Spleen (tissue), 7 donors: ENCODE measurements at regions not wholly inside any gene's neighbourhood (a gene's known extent, or its start where the extent isn't known, plus 50 kb on each side); places are given as distances from the start of the nearest gene placed in this dataset.
"Not testable (repeated sequence)": the region's sequence is repeated elsewhere in the genome, so short reads cannot be mapped to it uniquely, and the experiment has no call there.

Experiments
- CTCF ChIP-seq, 11 experiments: fragments of 200-600 bp in 7 of 11; fragments of 450-650 bp in 4 of 11; sonication (generic) in 4 of 11; IDR thresholded peaks in 8 of 11; conservative IDR thresholded peaks in 3 of 11; 1 replicate in 7 of 11; 2 replicates in 4 of 11; pipeline versions ENCODE4 v1.4.0 to v1.8.0; 2016 to 2021; ENCODE audit warnings: antibody characterized with exemption in 11 of 11, inconsistent platforms in 4 of 11, mild to moderate bottlenecking in 1 of 11
- POLR2A ChIP-seq, 3 donors: fragments of 450-650 bp; IDR thresholded peaks; one replicate each; pipeline ENCODE4 v1.5.1; 2017; ENCODE audit warnings: antibody characterized with exemption in 3 of 3, mild to moderate bottlenecking in 1 of 3
- donor health status: DM: no; HTN: no; CAD: no; lungs with moderate emphysema.
- donor health status: DM: no; HTN: no; CAD: no.
- donor health status: DM: no; HTN: no; CAD: no.

- not testable (repeated sequence) for TF ChIP-seq CTCF (IDR thresholded peaks at IDR 0.05 in 8 of 11, conservative IDR thresholded peaks at IDR 0.05 in 3 of 11); POLR2A (IDR thresholded peaks at IDR 0.05)
Observed at GRCh38 chr14:105921781-105922180, 395.4 kb downstream of the TMEM121 start.
